ENCODE measurements at regions not wholly inside any gene's neighbourhood (a gene's known extent, or its start where the extent isn't known, plus 50 kb on each side); places are given as distances from the start of the nearest gene placed in this dataset.

DNA sequence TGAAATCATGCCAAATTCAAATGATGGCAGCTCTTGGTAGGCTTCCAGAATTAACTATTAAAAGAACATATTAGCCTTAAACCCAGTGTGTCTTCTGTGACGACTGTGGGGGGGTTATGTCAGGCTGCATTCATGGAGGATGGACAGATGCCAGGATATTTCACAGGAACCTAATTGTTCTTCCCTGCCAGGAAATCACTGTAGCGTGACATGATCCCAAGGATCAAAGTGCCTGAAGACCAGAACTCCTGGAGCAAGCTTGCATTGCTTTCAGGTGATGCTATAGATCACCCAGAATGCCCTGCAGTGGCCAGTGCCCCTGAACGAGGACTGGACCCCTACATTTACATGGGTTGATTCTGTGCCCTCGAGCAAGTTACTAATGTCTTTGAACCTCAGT, 1093.0 kb upstream of the TENM3 start:
- TF ChIP-seq POLR2A (IDR thresholded peaks at IDR 0.05), result no peak
- TF ChIP-seq, protein P1, sequence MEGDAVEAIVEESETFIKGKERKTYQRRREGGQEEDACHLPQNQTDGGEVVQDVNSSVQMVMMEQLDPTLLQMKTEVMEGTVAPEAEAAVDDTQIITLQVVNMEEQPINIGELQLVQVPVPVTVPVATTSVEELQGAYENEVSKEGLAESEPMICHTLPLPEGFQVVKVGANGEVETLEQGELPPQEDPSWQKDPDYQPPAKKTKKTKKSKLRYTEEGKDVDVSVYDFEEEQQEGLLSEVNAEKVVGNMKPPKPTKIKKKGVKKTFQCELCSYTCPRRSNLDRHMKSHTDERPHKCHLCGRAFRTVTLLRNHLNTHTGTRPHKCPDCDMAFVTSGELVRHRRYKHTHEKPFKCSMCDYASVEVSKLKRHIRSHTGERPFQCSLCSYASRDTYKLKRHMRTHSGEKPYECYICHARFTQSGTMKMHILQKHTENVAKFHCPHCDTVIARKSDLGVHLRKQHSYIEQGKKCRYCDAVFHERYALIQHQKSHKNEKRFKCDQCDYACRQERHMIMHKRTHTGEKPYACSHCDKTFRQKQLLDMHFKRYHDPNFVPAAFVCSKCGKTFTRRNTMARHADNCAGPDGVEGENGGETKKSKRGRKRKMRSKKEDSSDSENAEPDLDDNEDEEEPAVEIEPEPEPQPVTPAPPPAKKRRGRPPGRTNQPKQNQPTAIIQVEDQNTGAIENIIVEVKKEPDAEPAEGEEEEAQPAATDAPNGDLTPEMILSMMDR (IDR thresholded peaks at IDR 0.05), result no peak
